Large intestine (tissue), 3 donors: ENCODE measurements at regions not wholly inside any gene's neighbourhood (a gene's known extent, or its start where the extent isn't known, plus 50 kb on each side); places are given as distances from the start of the nearest gene placed in this dataset.

Experiments
- DNase-seq, 2 donors: peaks; one replicate each; pipeline versions ENCODE4 v3.0.0 to v3.0.0-alpha.2; 2013
- H3K27ac ChIP-seq: one replicate; pipeline ENCODE4 v1.5.1; 2013; ENCODE audit warnings: low read length
- H3K27me3 ChIP-seq: 2 replicates; pipeline ENCODE4 v1.6.1; 2013; ENCODE audit warnings: low read length; ENCODE audit not compliant: control insufficient read depth, insufficient read depth
- H3K36me3 ChIP-seq: 2 replicates; pipeline ENCODE4 v1.6.1; 2013; ENCODE audit warnings: low read length; ENCODE audit not compliant: control insufficient read depth, insufficient read depth
- H3K4me1 ChIP-seq: one replicate; pipeline ENCODE4 v1.6.1; 2013; ENCODE audit warnings: low read length; ENCODE audit not compliant: control insufficient read depth, insufficient read depth
- H3K4me3 ChIP-seq: one replicate; pipeline ENCODE4 v1.5.1; 2013; ENCODE audit warnings: low read length
- H3K9me3 ChIP-seq: one replicate; pipeline ENCODE4 v1.6.1; 2013; ENCODE audit warnings: mild to moderate bottlenecking, low read depth, low read length, moderate library complexity; ENCODE audit not compliant: control insufficient read depth
- WGBS: methylation state at CpG from one replicate; pipeline ENCODE4 v1.1.5; 2013; ENCODE audit warnings: low lambda C conversion rate; ENCODE audit not compliant: insufficient coverage; 5-methylcytosine and 5-hydroxymethylcytosine counted together

DNA sequence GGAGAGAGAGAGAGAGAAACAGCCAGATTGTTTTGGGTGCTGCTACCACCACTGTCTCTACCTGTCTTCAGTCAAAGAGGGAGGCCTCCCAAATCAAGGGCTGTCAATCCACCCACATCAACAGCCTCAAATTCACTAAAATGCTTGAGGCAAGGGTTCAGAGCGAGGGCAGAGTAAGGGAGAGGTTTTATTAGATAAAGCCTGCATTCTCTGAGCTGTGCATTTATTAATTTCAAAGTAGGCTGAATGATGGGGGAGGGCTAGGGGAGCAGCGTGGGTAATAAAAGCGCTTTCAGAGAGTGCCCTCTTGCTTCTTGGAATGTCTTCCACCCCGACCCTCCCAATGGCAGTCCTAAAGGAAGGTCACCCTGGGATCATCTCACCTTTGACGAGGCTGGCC is 636.5 kb upstream of the TBX3 start:
- Histone ChIP-seq H3K4me3 (no peak overlapping the region), H3K9me3 (no peaks in the 10 kb centered on the region), H3K36me3 (no peaks in the 10 kb centered on the region), H3K27me3 (no peaks in the 10 kb centered on the region), H3K4me1 (peaks cover 7% of the 10 kb centered on the region), H3K27ac (no peak overlapping the region)
- no peak for DNase-seq
- no CpG with 5 or more reads among the region's 5 CpGs for WGBS

- no peak for DNase-seq
- no peaks in the 10 kb centered on the region for H3K9me3 ChIP-seq
- no peak overlapping the region for H3K27ac ChIP-seq
- no CpG with 5 or more reads among the region's 8 CpGs for WGBS
- H3K4me3 ChIP-seq = no peak overlapping the region
- peaks cover 7% of the 10 kb centered on the region for H3K4me1 ChIP-seq
- H3K36me3 ChIP-seq = no peaks in the 10 kb centered on the region
- H3K27me3 ChIP-seq = no peaks in the 10 kb centered on the region
Measured at GRCh38 chr12:115319446-115320040, 635.6 kb upstream of the TBX3 start.

DNA sequence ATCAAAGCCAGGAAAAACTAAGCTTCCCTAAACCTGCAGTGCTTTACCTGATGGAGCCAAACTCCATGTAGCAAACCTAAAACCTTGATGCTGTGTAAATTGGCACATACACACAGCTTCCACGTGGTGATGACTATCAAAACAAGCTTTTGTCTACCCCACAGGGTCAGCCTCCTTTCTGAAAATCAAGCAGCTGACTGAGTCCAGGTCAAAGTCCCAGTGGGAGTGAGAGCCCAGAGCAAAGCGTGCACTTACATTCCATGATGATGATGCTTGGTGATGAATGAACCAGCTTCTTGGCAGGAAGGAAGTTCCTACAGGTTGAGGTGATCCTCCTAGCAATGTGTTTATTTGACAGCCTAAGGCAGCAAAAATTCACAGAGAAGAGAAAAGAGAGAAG is 630.0 kb upstream of the TBX3 start:
- Histone ChIP-seq H3K27ac (no peak overlapping the region), H3K36me3 (no peaks in the 10 kb centered on the region), H3K4me3 (no peak overlapping the region), H3K4me1 (no peaks in the 10 kb centered on the region), H3K9me3 (no peaks in the 10 kb centered on the region), H3K27me3 (no peaks in the 10 kb centered on the region)
- no CpG with 5 or more reads among the region's 2 CpGs for WGBS
- peak; percentile 69 to 76 for DNase-seq

- H3K36me3 ChIP-seq = no peaks in the 10 kb centered on the region
- 80% methylated on average over 1 of the region's 3 CpGs for WGBS
- no peak for DNase-seq
Measured at GRCh38 chr12:115312901-115313300, 628.9 kb upstream of the TBX3 start.

DNA sequence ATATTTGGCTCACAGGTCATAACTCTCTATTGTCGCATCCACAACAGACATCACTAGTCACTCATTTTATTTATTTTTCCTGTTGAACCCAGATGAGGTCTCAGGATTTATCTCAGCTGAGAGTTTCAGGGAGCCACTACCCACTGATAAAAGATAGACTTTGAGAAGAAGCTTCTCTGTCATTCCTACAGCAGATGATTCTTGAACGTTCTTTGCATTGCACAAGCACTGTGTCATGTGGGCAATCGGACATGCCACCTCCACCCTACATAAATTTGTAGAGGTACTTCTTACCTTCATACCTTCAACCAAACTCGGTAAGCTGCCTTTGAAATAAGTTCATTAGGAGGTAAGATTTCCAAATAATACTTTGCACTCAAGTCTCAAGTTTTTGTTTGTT is 627.9 kb upstream of the TBX3 start:
- H3K4me1 ChIP-seq = no peaks in the 10 kb centered on the region
- no peaks in the 10 kb centered on the region for H3K27me3 ChIP-seq
- H3K36me3 ChIP-seq = no peaks in the 10 kb centered on the region
- no peak overlapping the region for H3K27ac ChIP-seq
- DNase-seq = peak; percentile 52 to 68
- H3K9me3 ChIP-seq = no peaks in the 10 kb centered on the region
- no CpG with 5 or more reads among the region's 4 CpGs for WGBS
- no peak overlapping the region for H3K4me3 ChIP-seq

More at GRCh38 chr12:115312901-115313300, 628.9 kb upstream of the TBX3 start:
- Histone ChIP-seq H3K4me3 (no peak overlapping the region), H3K27ac (no peak overlapping the region), H3K4me1 (no peaks in the 10 kb centered on the region), H3K27me3 (no peaks in the 10 kb centered on the region), H3K9me3 (no peaks in the 10 kb centered on the region)

DNA sequence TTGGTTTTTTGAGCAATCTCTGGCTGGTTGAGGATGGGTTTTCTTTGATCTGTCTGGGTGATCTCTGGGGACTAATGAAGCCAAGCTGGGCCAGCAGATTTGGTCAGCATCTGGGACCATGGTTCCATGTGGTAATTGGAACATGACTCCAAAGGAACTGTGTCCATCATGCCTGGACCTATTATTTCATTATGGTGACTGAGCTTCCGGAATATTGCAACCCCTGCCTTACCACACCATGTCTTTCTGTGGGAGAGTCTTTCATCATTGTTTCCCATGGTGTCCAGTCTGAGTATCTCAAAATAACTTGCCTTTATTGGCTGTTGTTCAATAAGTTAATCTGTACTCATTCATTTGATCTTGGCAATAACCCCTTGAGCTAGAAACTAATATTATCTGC is 624.9 kb upstream of the TBX3 start:
- no peaks in the 10 kb centered on the region for H3K9me3 ChIP-seq
- no peak overlapping the region for H3K4me3 ChIP-seq
- no peaks in the 10 kb centered on the region for H3K27me3 ChIP-seq
- DNase-seq = no peak
- no peak overlapping the region for H3K27ac ChIP-seq
- no peaks in the 10 kb centered on the region for H3K36me3 ChIP-seq
- H3K4me1 ChIP-seq = no peaks in the 10 kb centered on the region
- WGBS = no CpG with 5 or more reads among the region's 1 CpG

DNA sequence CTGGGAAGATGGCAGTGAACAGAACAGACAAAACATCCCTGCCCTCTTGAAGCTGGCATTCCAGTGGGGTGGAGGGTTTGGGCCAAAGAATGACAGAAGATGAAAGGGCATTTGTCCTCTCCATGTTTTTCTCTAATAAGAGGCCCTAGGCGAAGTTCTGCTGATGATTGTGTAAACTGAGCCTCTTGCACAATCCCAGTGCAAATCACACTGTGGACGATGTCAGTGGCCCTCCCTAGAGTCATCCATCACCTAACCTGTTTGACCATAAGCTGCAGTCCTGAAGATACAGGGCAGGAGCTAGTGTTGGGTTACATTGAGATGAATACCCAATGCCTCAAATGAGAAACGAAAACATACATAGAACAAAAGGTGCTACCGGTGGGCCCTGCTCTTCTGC is 622.4 kb upstream of the TBX3 start:
- Histone ChIP-seq H3K27me3 (no peaks in the 10 kb centered on the region), H3K4me1 (no peaks in the 10 kb centered on the region), H3K27ac (no peak overlapping the region), H3K36me3 (no peaks in the 10 kb centered on the region), H3K9me3 (no peaks in the 10 kb centered on the region), H3K4me3 (no peak overlapping the region)
- DNase-seq = no peak
- whole genome bisulfite sequencing = no CpG with 5 or more reads among the region's 4 CpGs

GRCh38 chr12:115305867-115306266 is 621.9 kb upstream of the TBX3 start:
- WGBS = no CpG with 5 or more reads among the region's 3 CpGs
- H3K4me1 ChIP-seq = no peaks in the 10 kb centered on the region
- DNase-seq = no peak
- no peak overlapping the region for H3K4me3 ChIP-seq
- no peak overlapping the region for H3K27ac ChIP-seq
- H3K27me3 ChIP-seq = no peaks in the 10 kb centered on the region
- H3K36me3 ChIP-seq = no peaks in the 10 kb centered on the region
- no peaks in the 10 kb centered on the region for H3K9me3 ChIP-seq

GRCh38 chr12:115305275-115305674 is 621.3 kb upstream of the TBX3 start:
- no peaks in the 10 kb centered on the region for H3K27me3 ChIP-seq
- H3K4me3 ChIP-seq = no peak overlapping the region
- no peaks in the 10 kb centered on the region for H3K36me3 ChIP-seq
- WGBS = no CpG with 5 or more reads among the region's 4 CpGs
- no peak overlapping the region for H3K27ac ChIP-seq
- no peaks in the 10 kb centered on the region for H3K9me3 ChIP-seq
- no peak for DNase-seq
- no peaks in the 10 kb centered on the region for H3K4me1 ChIP-seq

- no peak overlapping the region for H3K4me3 ChIP-seq
- H3K27me3 ChIP-seq = no peaks in the 10 kb centered on the region
- no CpG with 5 or more reads among the region's 4 CpGs for WGBS
- no peaks in the 10 kb centered on the region for H3K9me3 ChIP-seq
- no peaks in the 10 kb centered on the region for H3K36me3 ChIP-seq
- no peaks in the 10 kb centered on the region for H3K4me1 ChIP-seq
- H3K27ac ChIP-seq = no peak overlapping the region
- DNase-seq = no peak
Measured at GRCh38 chr12:115303723-115304309, 619.8 kb upstream of the TBX3 start.

DNA sequence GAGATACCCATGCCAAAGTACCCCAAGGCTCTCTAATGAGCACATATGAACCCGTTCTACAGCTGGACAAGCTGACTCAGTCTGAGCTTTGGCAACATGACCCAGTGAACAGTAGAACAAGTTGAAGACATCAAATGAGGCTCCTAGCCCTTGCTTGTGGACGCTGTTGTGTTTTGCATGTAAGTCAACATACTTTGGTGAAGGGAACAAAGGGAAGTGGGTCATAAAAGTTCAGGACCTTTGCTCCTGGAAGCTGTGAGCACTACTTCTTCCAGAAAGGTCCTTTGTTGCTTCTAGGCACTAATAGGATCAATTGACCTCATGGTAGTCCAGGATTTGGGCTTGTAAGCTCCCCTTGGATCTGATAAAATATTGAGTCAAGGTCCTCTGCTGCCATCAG is 613.5 kb upstream of the TBX3 start:
- no peaks in the 10 kb centered on the region for H3K9me3 ChIP-seq
- DNase-seq = no peak
- H3K4me1 ChIP-seq = peaks cover 2% of the 10 kb centered on the region
- no peaks in the 10 kb centered on the region for H3K27me3 ChIP-seq
- no CpG with 5 or more reads among the region's 2 CpGs for WGBS
- H3K4me3 ChIP-seq = no peak overlapping the region
- no peaks in the 10 kb centered on the region for H3K36me3 ChIP-seq
- no peak overlapping the region for H3K27ac ChIP-seq
